Breast epithelium (tissue), 3 donors: ENCODE measurements at regions not wholly inside any gene's neighbourhood (a gene's known extent, or its start where the extent isn't known, plus 50 kb on each side); places are given as distances from the start of the nearest gene placed in this dataset.

ENCODE experiments used
- CTCF ChIP-seq, 3 donors: fragments of 450-650 bp; IDR thresholded peaks; one replicate each; pipeline ENCODE4 v1.5.1; 2016 to 2017; ENCODE audit warnings: antibody characterized with exemption in 3 of 3, mild to moderate bottlenecking in 3 of 3, moderate library complexity in 3 of 3
- POLR2AphosphoS5 ChIP-seq, 3 donors: sonication (generic); formaldehyde crosslinking; IDR thresholded peaks; one replicate each; pipeline ENCODE4 v1.6.1; 2017; ENCODE audit warnings: antibody characterized with exemption in 3 of 3

DNA sequence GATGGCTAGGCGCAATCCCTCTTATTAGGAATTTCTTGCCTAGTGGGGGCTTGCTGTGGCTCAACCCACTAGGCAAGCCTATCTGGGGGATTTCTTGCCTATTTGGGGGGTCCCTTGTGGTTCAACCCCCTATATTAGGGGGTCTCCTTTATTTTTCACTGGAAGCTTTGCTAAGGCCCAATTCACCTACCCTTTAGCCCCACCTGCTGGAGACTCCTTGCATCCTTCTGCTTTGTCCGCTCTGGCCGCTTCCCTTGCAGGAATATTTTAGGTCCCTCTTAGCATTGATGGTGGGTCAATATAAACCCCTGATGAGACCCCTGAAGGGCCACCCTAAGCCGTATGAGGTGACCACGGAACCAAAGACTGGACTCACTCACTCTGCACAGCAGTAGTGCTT is 1552.1 kb downstream of the AACS start:
- no peak for TF ChIP-seq CTCF (IDR thresholded peaks at IDR 0.05)
- TF ChIP-seq POLR2AphosphoS5 (IDR thresholded peaks at IDR 0.05): no peak
